ENCODE measurements at regions not wholly inside any gene's neighbourhood (a gene's known extent, or its start where the extent isn't known, plus 50 kb on each side); places are given as distances from the start of the nearest gene placed in this dataset.

- peak; percentile 97 for DNase-seq
Measured at GRCh38 chr2:226652369-226652768, 147.3 kb downstream of the IRS1 start.

DNA sequence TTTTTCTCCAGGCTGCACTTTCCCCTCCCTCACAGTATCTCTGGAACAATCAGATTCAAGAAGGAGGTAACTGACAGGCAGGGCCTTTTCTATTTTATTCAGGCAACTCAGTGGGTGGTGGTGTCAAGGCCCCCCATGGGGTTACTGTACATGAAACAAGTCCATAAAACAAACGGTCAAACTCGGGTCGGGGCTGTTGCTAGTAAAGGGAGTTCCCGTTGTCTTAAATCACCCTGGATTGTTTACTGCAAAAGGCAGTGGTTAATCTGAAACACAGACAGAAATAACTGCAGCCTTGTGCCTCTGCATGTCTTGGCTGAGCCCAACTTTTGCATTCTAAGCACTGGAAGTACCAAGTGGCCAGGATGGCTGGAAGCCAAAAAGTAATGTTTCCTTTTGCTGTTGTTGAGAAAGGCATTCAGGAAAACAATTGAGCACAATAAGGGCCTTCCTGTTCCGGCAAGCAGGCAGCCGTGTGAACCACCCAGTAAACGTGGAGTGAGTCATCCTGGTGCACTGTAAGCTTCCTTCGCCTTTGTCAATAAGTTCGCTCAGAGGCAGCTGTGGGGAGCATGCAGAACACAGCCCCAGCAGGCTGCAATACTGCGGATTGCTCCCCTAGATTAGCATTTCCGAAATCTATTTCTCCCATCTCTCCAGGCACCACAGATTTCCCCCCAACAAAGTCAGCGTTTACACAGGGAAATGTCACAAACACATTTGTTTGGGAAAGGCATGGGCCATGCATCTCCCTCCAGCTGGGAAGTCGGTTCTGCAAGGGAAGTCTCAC, 149.6 kb downstream of the IRS1 start:
- DNase-seq: peak; percentile 89

- DNase-seq: no peak
Measured at GRCh38 chr2:226649201-226649600, 150.4 kb downstream of the IRS1 start.

DNA sequence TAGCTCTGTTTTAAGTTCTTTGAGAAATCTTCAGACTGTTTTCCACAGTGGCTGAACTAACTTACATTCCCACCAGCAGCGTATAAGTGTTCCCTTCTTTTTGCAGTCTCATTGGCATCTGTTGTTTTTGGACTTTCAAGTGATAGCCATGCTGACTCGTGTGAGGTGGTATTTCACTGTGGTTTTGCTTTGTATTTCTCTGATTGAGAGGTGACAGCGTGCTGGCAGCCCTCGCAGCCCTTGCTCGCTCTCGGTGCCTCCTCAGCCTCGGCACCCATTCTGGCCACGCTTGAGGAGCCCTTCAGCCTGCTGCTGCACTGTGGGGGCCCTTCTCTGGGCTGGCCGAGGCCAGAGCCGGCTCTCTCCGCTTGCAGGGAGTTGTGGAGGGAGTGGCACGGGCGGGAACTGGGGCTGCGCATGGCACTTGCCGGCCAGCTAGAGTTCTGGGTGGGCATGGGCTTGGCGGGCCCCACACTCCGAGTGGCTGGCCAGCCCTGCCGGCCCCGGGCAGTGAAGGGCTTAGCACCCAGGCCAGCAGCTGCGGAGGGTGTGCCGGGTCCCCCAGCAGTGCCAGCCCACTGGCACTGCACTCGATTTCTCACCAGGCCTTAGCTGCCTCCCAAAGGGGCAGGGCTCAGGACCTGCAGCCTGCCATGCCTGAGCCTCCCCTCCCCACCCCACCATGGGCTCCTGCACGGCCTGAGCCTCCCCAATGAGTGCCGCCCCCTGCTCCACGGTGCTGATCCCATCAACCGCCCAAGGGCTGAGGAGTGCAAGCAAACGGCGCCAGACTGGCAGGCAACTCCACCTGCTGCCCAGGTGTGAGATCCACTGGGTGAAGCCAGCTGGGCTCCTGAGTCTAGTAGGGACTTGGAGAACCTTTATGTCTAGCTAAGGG, 151.8 kb downstream of the IRS1 start:
- peak; percentile 44 for DNase-seq

- peak; percentile 73 for DNase-seq
Measured at GRCh38 chr2:226644399-226644865, 155.2 kb downstream of the IRS1 start.

GRCh38 chr2:226643946-226644282, 155.7 kb downstream of the IRS1 start:
- DNase-seq: no peak

DNA sequence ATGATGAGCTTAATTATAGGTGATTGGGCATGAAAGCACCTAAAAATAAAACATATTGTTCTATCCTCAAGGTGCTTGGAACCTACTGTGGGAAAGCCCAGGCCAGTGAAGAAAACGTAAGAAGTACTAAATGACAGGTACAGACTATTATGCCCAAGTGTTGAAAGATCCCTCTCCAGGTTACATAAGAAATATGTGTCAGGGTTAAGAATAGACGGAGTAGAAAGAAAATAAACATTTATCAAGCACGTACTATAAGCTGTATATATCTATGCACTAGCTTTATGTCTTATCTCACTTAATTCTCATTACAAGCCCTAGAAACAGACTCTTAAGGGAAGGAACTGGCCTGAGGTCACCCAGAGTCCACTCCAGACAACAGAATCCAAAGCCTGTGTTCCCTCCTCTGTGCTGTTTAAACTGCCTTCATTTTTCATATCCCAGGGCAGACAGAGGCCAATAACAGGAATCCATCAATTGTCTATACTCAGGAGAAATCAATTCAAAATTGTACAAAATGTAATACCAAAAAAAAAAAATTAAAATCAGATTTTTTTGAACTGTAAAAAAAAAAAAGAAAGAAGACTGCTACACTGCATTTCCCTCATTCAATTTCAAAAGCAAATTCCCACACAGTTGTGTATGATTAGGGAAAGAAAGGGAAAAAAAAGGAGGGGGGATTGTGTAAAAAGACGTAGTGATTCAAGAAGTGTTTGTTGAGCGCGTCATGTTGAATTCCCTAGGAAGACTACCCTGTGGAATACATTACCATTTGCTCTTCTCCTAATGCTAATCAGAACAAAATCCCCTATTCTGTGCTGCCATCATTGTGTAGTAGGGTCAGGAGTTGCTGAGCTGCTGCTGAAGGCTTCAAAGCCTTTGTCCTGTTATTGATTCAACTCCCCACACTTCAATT, 156.3 kb downstream of the IRS1 start:
- no peak for DNase-seq

DNA sequence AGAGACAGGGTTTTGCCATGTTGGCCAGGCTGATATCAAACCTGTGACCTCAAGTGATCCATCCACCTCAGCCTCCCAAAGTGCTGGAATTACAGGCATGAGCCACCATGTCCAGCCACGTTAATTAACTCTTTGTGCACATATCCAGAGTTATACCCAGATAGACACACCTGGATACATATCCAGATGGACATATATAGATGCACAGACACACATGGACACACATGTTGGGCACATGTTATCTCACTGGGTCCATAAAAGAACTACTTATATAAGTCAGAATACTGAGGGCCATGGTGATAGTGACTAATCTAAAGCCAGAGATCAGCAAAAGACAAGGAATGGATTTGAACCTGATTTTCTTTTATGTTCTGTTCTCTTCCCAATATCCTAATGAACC, 158.6 kb downstream of the IRS1 start:
- DNase-seq: no peak

DNA sequence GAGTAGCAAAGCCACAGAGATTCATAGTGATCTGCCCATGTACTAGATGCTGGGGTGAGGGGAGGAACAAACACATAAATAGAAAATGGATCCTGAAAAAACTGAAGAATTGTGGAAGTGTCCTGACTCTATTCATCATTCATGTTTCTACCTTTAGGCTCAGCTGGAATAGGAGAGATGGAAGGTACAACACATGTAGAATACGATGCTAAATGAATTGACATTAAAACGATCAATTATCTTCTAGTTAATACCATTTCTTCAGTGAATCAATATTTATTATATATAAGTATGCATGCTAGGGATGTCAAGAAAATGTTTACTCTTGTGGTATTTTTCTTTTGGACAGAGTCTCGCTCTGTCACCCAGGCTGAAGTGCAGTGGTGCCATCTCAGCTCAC, 159.1 kb downstream of the IRS1 start:
- DNase-seq: no peak

GRCh38 chr2:226639550-226639949, 160.1 kb downstream of the IRS1 start:
- DNase-seq: no peak

DNA sequence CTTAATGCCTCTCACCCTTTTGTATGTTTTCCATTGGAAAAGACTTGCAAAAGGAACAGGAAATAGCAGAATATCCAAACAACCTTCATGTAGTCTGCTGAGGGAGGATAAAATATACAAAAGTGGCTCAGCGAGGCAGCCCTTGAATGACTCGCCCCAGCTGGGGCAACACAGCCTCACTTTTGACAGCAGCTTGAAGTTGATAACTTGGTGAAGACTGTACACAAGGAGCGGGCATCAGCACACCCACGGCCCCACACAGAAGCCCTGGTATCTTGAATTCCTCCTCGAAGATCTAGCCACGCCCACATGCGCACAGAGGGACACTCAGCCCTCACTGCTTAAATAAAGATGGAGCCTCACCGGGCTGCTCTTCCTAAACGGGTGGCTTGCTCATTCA, 161.0 kb downstream of the IRS1 start:
- no peak for DNase-seq

GRCh38 chr2:226637383-226637782, 162.2 kb downstream of the IRS1 start:
- DNase-seq: no peak

- DNase-seq: no peak
Measured at GRCh38 chr2:226636586-226636985, 163.0 kb downstream of the IRS1 start.

DNA sequence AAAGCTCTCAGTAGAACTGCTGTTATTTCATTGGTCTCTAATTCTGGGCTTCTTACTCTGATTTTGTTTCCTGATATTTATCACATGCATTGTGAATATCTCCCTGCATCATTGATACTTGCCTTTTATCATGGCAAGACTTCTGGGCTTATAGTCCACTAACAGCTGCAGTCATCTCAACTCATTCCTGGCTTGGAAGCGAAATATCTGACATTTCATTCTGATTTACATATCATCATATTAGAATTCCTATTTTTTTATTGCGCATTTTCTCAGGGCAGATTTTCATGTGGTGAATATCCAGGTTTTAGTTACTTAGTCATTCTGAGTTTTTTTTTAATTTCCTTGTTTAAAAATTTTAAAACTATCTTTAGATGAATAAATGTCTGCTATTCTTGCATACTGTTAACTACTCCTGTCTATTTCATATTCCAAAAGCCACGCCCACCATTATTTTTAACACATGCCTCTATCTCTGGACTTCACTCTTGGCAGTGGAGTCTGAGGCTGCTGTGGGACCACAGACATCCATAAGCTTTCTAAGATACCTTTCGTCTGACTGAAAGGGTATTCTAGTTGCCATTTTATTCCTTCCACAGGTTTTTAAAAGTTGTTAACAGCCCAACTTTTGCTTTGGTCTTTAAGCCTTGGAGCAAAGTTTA, 164.5 kb downstream of the IRS1 start:
- DNase-seq: no peak

GRCh38 chr2:226631671-226632070, 167.9 kb downstream of the IRS1 start:
- no peak for DNase-seq

GRCh38 chr2:226631187-226631586, 168.4 kb downstream of the IRS1 start:
- DNase-seq: no peak

- no peak for DNase-seq
Measured at GRCh38 chr2:226625946-226626345, 173.7 kb downstream of the IRS1 start.

DNA sequence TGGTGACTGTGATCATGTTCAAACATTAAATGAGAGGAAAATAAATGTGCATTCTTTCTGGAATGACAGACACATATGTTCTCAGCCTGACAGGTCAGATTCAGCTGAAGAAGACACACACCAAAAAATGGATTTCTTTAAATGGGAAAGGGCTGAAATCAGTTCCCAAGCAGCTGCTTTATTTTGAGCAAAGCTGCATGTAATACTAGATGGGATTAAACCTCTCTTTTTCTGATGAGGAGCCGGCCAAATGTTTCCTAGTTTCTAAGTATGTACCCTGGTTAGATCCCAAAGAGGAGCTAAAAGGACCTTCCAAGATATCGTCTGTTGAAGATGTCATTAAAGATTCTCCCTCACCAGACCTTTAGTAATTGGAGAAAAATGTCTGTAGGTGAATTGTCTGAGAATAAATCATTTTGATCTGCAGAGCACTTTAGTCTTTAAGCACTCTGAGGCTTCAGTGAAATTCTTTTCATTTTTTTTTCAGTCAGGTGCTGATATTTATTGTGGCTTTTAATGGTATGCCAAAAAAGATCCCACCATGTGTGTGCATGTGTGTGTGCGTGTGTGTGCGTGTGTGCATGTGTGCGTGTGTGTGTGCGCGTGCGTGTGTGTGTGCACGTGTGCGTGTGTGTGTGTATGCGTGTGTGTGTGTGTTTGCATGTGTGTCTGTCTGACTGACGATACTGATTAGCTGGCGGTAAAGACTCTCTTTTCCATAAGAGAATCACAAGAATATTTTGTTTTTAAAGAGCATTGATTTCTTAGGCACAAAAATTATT, 175.8 kb downstream of the IRS1 start:
- peak; percentile 86 for DNase-seq

DNA sequence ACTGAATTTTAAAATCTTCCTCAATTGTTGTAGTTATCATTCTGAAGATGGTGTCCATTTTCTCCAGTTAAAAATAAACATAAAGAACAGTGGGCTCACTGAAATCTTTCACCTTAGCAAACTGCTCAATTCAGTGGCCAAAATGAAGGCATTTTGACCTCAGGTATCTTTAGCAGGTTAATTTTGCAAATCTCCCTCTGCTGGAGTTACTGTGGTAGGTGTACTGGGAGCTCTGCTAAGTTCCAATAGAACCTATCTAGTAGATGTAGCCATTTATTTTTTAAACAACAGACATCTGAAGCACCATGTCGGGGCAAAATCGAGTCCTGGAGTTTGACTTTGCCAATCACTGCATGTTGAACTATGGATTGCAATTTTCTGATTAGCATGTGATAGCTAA, 177.1 kb downstream of the IRS1 start:
- DNase-seq: no peak

DNA sequence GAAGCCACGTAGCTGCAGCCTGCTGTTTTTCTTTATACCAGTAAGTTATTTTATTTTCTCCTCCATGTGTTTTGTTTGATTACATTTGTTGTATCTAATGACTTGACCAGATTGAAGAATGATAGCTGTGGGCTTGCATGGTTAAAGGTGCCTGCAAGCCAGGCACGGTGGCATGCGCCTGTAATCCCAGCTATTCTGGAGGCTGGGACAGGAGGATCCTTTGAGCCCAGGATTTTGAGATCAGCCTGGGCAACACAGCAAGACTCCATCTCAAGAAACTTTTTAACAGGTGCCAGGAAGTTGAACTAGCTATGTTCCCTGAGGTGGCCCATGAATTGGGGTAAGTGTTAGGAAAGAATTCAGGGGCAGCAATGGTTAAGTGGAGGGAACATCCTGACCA, 179.4 kb downstream of the IRS1 start:
- no peak for DNase-seq

GRCh38 chr2:226619707-226620106, 179.9 kb downstream of the IRS1 start:
- no peak for DNase-seq

All from fibroblast of upper back skin (primary cell).